ENCODE measurements at regions not wholly inside any gene's neighbourhood (a gene's known extent, or its start where the extent isn't known, plus 50 kb on each side); places are given as distances from the start of the nearest gene placed in this dataset.

DNA sequence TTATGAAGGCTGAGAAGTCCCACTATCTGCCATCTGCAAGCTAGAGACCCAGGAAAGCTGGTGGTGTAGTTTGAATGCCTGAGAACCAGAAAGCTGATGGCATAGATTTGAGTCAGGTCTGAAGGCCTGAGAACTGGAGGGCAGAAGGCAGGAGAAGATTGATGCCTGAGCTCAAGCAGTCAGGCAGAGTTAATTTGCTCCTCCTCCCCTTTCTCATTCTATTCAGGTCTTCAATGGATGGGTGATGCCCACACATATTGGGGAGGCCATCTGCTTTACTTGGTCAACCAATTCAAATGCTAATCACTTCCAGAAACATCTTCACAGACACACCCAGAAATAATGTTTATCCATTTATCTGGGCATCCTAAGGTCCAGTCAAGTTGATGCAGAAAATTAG lies 87.6 kb upstream of the CPLX2 start:
- TF ChIP-seq POLR2A (IDR thresholded peaks at IDR 0.05; ENCODE audit: low read length) (no peak), GATA1 (IDR thresholded peaks at IDR 0.05; ENCODE audit: low read depth, low read length) (no peak)
